HCT116 (cell line): ENCODE measurements at regions not wholly inside any gene's neighbourhood (a gene's known extent, or its start where the extent isn't known, plus 50 kb on each side); places are given as distances from the start of the nearest gene placed in this dataset.
"Not testable (repeated sequence)": the region's sequence is repeated elsewhere in the genome, so short reads cannot be mapped to it uniquely, and the experiment has no call there.

Experiments
- ATAC-seq: fragments of 200-7000 bp; cut with Tn5 transposase; 2 replicates; pipeline ENCODE4 v1.9.1; 2020; ENCODE audit warnings: mild to moderate bottlenecking, moderate library complexity
- BruUV-seq: library from RNA; stranded (reverse); fragments of 400-500 nt; replicated peaks from 2 replicates; lab custom pipeline; 2021; lab: Mats Ljungman, UMichigan
- CTCF ChIA-PET: fragments of 300-600 bp; sonication (Branson Sonifier 250); formaldehyde crosslinking; loops from one replicate; lab custom pipeline; 2021; ENCODE audit warnings: antibody characterized with exemption; lab: Charles Lee
- POLR2A ChIA-PET: fragments of 300-600, 350-600 bp; sonication (Branson Sonifier 250); formaldehyde crosslinking; loops from one replicate; lab custom pipeline; 2021; ENCODE audit warnings: antibody characterized with exemption; lab: Charles Lee
- RAD21 ChIA-PET, 2 experiments: fragments of 300-600 bp; sonication (Branson Sonifier 250); formaldehyde crosslinking; loops; one replicate each; lab custom pipeline; 2023; ENCODE audit warnings: low total read pairs in 2 of 2; ENCODE audit not compliant: uncharacterized antibody in 2 of 2, unreplicated experiment in 2 of 2, low non-redundant PET in 1 of 2; lab: Charles Lee
- DNase-seq: peaks from one replicate; pipeline ENCODE4 v3.0.0-alpha.2; 2010; ENCODE audit warnings: low read depth, low spot score
- H2AFZ ChIP-seq: fragments of 200-600 bp; shearing (Covaris generic), sonication (generic); 2 replicates; pipeline ENCODE4 v1.6.1; 2017; ENCODE audit warnings: low read depth, mixed run types, mixed read lengths, antibody characterized with exemption, low read length; ENCODE audit not compliant: poor library complexity, severe bottlenecking
- H3K27ac ChIP-seq: 2 replicates; pipeline ENCODE4 v1.5.1; 2012; ENCODE audit warnings: low read depth, low read length
- H3K27me3 ChIP-seq: fragments of 200-600 bp; sonication (generic); 2 replicates; pipeline ENCODE4 v1.6.1; 2016; ENCODE audit warnings: mixed run types, low read length, mixed read lengths; ENCODE audit not compliant: insufficient read depth
- H3K36me3 ChIP-seq, 2 experiments: fragments of 200-500 bp in 1 of 2; fragments of 200-600 bp in 1 of 2; sonication (Bioruptor generic) in 1 of 2; sonication (generic) in 1 of 2; 2 replicates each; pipeline versions ENCODE4 v1.5.1 to v1.6.1; 2014 to 2016; ENCODE audit warnings: low read length in 2 of 2, inconsistent platforms in 1 of 2, mixed read lengths in 1 of 2, mixed run types in 1 of 2; ENCODE audit not compliant: insufficient read depth in 2 of 2, control insufficient read depth in 1 of 2
- H3K4me1 ChIP-seq, 2 experiments: fragments of 200-600 bp in 1 of 2; sonication (generic) in 1 of 2; 2 replicates each; pipeline versions ENCODE4 v1.5.1 to v1.6.1; 2012 to 2017; ENCODE audit warnings: low read length in 2 of 2, inconsistent platforms in 1 of 2, mild to moderate bottlenecking in 1 of 2, mixed read lengths in 1 of 2, mixed run types in 1 of 2, moderate library complexity in 1 of 2; ENCODE audit not compliant: insufficient read depth in 2 of 2, control insufficient read depth in 1 of 2
- H3K4me2 ChIP-seq: fragments of 200-600 bp; sonication (generic); 2 replicates; pipeline ENCODE4 v1.6.1; 2017; ENCODE audit warnings: mixed run types, low read length, mixed read lengths
- H3K4me3 ChIP-seq, 2 experiments: fragments of 200-600 bp in 1 of 2; sonication (generic) in 1 of 2; replicated peaks in 1 of 2; 2 replicates each; pipeline ENCODE4 v1.5.1; 2011 to 2016; ENCODE audit warnings: low read length in 2 of 2, control low read depth in 1 of 2, low read depth in 1 of 2, mild to moderate bottlenecking in 1 of 2, mixed read lengths in 1 of 2, mixed run types in 1 of 2
- H3K79me2 ChIP-seq: fragments of 200-600 bp; sonication (generic); 2 replicates; pipeline ENCODE4 v1.6.1; 2017; ENCODE audit warnings: mild to moderate bottlenecking, mixed run types, low read length, moderate library complexity, mixed read lengths; ENCODE audit not compliant: insufficient read depth
- H3K9ac ChIP-seq: fragments of 200-600 bp; sonication (generic); 2 replicates; pipeline ENCODE4 v1.6.1; 2016; ENCODE audit warnings: low read length, mixed read lengths
- H3K9me2 ChIP-seq: fragments of 200-600 bp; sonication (generic), shearing (Covaris generic); 2 replicates; pipeline ENCODE4 v1.6.1; 2017; ENCODE audit warnings: mixed run types, mild to moderate bottlenecking, moderate library complexity; ENCODE audit not compliant: insufficient read depth
- H3K9me3 ChIP-seq, 2 experiments: fragments of 200-500 bp in 1 of 2; fragments of 200-600 bp in 1 of 2; sonication (Bioruptor generic) in 1 of 2; sonication (generic) in 1 of 2; 2 replicates each; pipeline ENCODE4 v1.6.1; 2014 to 2017; ENCODE audit warnings: low read length in 2 of 2, mixed read lengths in 2 of 2, inconsistent platforms in 1 of 2, low read depth in 1 of 2, mild to moderate bottlenecking in 1 of 2, mixed run types in 1 of 2, moderate library complexity in 1 of 2; ENCODE audit not compliant: control insufficient read depth in 1 of 2, insufficient read depth in 1 of 2
- H4K20me1 ChIP-seq: fragments of 200-600 bp; sonication (generic), shearing (Covaris generic); 2 replicates; pipeline ENCODE4 v1.6.1; 2017; ENCODE audit warnings: mixed run types, mild to moderate bottlenecking, moderate library complexity; ENCODE audit not compliant: insufficient read depth
- EGR1 ChIP-seq: IDR thresholded peaks from 2 replicates; pipeline ENCODE4 v1.6.1; 2012; ENCODE audit warnings: low read depth
- EZH2phosphoT487 ChIP-seq: fragments of 200-600 bp; IDR thresholded peaks from 2 replicates; pipeline ENCODE4 v1.6.1; 2018; ENCODE audit warnings: antibody characterized with exemption, borderline replicate concordance
- MAX ChIP-seq: IDR thresholded peaks from 2 replicates; pipeline ENCODE4 v1.6.1; 2012
- POLR2AphosphoS5 ChIP-seq: IDR thresholded peaks from 2 replicates; pipeline ENCODE4 v1.6.1; 2011; ENCODE audit warnings: mild to moderate bottlenecking, low read depth, low read length, moderate library complexity
- SIN3A ChIP-seq: IDR thresholded peaks from 2 replicates; pipeline ENCODE4 v1.6.1; 2012; ENCODE audit warnings: low read depth
- SP1 ChIP-seq: IDR thresholded peaks from 2 replicates; pipeline ENCODE4 v1.6.1; 2012; ENCODE audit warnings: low read depth
- ZFX ChIP-seq: fragments of 450-650 bp; IDR thresholded peaks from 2 replicates; pipeline ENCODE4 v1.6.1; 2017
- intact Hi-C: fragments of 100-400 bp; cut with micrococcal nuclease; formaldehyde crosslinking; loops from 2 replicates; pipeline ENCODE4 v1.10.0; 2022

- CTCF ChIA-PET, result no interaction called here
- Histone ChIP-seq H3K9ac (no peak overlapping the region), H3K27me3 (no peaks in the 10 kb centered on the region), H3K36me3 (no peaks in the 10 kb centered on the region), H4K20me1 (no peaks in the 10 kb centered on the region), H3K9me2 (no peaks in the 10 kb centered on the region), H3K4me3 (no peak overlapping the region), H3K27ac (no peak overlapping the region), H2AFZ (no peak overlapping the region), H3K4me1 (no peaks in the 10 kb centered on the region), H3K9me3 (no peaks in the 10 kb centered on the region), H3K79me2 (no peaks in the 10 kb centered on the region), H3K4me2 (no peak overlapping the region)
- RAD21 ChIA-PET, result no interaction called here
- TF ChIP-seq EZH2phosphoT487 (no peak), SP1 (no peak), ZFX (no peak), MAX (no peak), SIN3A (no peak), EGR1 (no peak), POLR2AphosphoS5 (no peak)
- no peak for ATAC-seq
- intact Hi-C loops, result no loop called here
- no peak for DNase-seq
- no TSS peak for BruUV-seq
- POLR2A ChIA-PET, result no interaction called here
These were observed 453.3 kb downstream of the C12orf50 start for GRCh38 chr12:87575906-87576305.

GRCh38 chr12:87566918-87567317 lies 462.3 kb downstream of the C12orf50 start:
- H3K79me2 ChIP-seq, POLR2A ChIA-PET, H3K27ac ChIP-seq, H3K9ac ChIP-seq, BruUV-seq, H3K4me3 ChIP-seq, H4K20me1 ChIP-seq, H3K27me3 ChIP-seq, H3K4me2 ChIP-seq, H3K4me1 ChIP-seq, DNase-seq, H3K9me2 ChIP-seq, RAD21 ChIA-PET, intact Hi-C loops, CTCF ChIA-PET, ATAC-seq, H3K36me3 ChIP-seq, H3K9me3 ChIP-seq, H2AFZ ChIP-seq: not testable (repeated sequence)
